B cell (primary cell): ENCODE measurements at regions not wholly inside any gene's neighbourhood (a gene's known extent, or its start where the extent isn't known, plus 50 kb on each side); places are given as distances from the start of the nearest gene placed in this dataset.

Experiments used
- CTCF ChIP-seq: fragments of 200-600 bp; IDR thresholded peaks from one replicate; pipeline ENCODE4 v1.8.0; 2022; ENCODE audit warnings: antibody characterized with exemption, mild to moderate bottlenecking
- EZH2 ChIP-seq: IDR thresholded peaks from 2 replicates; pipeline ENCODE4 v1.6.1; 2012; ENCODE audit warnings: borderline replicate concordance, low read depth, mild to moderate bottlenecking, moderate library complexity, low read length; ENCODE audit not compliant: insufficient read depth, poor library complexity, severe bottlenecking

- TF ChIP-seq CTCF = no peak
- TF ChIP-seq EZH2 = no peak
These were observed 277.1 kb upstream of the EYS start for GRCh38 chr6:65984089-65984488.
